GM19035 (cell line): ENCODE measurements at regions not wholly inside any gene's neighbourhood (a gene's known extent, or its start where the extent isn't known, plus 50 kb on each side); places are given as distances from the start of the nearest gene placed in this dataset.
A peak's percentile ranks its signal among the peaks of the same experiment; 100 is the strongest.
"Not testable (repeated sequence)": the region's sequence is repeated elsewhere in the genome, so short reads cannot be mapped to it uniquely, and the experiment has no call there.

Experiments used
- ATAC-seq: cut with Tn5 transposase; IDR thresholded peaks from one replicate; pipeline ENCODE4 v1.9.1; 2021; ENCODE audit not compliant: unreplicated experiment

- no peak for ATAC-seq
These were observed 87.1 kb upstream of the PTHLH start for GRCh38 chr12:28059668-28060067.

DNA sequence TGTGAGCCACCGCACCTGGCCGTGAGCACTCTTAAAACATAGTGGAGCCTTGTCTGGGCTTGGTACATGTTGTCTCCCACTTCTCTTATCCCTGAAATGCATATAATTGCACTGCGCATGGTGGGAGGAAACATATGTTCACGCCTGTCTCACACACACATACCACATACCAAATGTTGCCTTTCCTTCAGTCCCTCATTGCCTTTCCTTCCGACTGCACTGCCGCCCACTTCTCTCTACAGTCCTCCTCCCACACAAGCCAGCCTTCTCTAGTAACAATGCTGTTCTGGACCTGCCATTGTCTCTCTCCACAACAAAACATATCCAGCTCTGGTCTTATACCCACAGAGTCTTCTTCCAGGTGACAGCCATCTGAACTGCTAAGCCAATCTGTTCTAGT is 88.3 kb upstream of the PTHLH start:
- ATAC-seq = no peak

DNA sequence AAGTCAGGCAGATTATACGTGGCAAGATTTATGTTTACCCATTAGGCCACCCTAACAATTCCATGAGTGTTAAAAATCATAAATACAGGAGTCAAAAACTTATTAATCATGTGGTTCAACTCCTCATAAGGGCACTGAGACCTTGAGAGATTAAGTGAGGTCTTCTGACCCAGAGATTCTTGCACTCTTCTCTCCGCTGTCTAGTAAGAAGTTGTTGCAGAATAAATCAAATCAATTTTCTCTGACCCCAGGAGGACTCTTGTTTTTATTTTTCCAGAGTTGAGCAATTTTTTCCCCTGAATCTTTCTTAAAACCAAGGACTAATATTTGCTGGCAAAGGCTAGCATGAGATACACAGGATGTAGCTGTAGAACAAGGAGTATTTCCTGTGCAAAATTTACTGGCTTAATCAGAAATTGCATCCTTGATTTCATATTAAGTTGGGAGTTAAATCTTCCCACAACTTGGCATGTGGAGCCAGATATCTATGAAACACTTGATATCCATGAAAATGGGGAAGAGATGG is 90.9 kb upstream of the PTHLH start:
- no peak for ATAC-seq

- no peak for ATAC-seq
These were observed 92.8 kb upstream of the PTHLH start for GRCh38 chr12:28065374-28065773.

DNA sequence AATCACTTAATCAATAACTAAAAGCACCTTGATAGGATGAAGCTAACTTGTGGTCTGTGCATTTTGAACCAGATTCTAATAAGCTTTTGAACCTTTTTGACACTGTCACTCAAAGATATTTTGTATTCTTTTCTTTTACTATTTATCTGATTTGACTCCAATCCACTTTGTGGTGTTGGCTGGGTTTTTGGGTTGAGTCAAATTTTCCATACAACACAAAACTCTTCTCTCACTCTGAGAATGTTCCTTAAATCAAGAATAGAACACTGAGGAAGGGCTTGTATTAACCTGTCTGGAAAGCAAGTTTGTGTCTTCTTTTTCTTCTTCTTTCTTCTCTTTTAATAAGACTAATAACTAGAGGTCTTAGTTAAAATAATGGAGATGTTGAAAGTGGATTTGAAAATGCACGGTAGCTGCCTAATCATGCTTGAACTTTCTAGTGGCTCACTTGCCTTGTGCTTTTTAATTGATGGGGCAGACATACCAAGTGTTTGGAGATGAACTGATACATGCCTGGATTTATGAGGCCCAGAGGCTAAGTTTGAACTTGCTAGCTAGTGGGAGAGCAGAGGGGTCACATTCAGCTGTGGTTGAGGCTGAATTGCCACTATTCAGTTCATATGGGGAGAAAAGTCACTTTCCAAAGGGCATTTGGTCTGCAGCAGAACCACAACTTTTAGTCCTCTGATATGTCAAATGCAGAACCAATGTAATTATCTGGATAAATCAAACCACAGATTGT is 93.5 kb upstream of the PTHLH start:
- no peak for ATAC-seq

DNA sequence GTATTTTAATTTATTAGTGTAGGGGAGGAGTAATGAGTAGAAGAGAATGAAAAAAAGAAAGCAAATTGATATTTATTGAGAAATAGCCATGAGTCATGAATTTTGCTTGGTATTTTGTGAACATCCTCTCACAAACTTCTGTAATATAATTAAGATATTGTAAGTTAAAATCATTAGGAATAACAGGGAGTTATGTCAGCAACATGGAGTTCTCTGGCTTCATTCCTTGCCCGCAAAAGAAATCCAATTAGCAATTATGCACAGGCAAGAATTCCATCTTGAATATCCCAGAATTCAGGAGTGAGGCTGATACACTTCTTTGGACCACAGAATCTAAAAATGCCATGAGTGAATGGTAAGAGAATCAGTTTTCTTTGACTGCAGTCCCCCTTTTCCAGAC is 94.3 kb upstream of the PTHLH start:
- ATAC-seq = no peak

DNA sequence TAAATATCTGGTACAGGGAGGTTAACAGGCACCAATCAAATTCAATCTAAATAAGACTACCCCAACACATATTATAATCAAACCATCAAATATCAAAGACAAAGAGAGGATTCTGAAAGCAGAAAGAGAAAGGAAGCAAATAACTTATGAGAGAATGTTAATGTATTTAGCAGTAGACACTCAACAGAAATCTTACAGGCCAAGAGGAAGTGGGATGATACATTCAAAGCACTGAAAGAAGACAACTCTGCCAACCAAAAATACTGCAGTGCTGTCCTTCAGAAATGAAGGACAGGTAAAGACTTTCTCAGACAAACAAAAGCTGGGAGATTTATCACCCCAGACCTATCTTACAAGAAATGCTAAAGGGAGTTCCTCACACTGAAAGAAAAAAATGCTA is 95.9 kb upstream of the PTHLH start:
- no peak for ATAC-seq

- ATAC-seq = no peak
These were observed 107.0 kb upstream of the PTHLH start for GRCh38 chr12:28079539-28079938.

DNA sequence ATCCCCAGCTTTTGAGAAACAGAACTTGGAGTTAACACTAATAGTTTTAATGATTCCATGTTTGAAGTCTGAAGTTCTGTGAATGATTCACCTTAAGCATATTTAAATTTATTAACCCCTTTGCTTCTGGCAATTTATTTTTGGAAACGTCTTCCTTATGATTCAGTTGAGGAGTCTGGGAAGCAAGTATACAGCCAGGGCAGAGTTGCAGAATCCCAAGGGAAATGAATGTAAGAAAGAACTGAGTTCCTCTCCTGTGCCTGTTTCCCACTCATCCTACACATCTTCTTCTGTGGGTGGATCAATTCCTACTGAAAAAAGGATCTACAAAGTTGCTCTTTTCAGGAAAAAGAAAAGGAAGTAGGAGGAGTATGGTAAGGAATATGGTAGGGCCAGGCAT is 108.2 kb upstream of the CCDC91 start:
- no peak for ATAC-seq

DNA sequence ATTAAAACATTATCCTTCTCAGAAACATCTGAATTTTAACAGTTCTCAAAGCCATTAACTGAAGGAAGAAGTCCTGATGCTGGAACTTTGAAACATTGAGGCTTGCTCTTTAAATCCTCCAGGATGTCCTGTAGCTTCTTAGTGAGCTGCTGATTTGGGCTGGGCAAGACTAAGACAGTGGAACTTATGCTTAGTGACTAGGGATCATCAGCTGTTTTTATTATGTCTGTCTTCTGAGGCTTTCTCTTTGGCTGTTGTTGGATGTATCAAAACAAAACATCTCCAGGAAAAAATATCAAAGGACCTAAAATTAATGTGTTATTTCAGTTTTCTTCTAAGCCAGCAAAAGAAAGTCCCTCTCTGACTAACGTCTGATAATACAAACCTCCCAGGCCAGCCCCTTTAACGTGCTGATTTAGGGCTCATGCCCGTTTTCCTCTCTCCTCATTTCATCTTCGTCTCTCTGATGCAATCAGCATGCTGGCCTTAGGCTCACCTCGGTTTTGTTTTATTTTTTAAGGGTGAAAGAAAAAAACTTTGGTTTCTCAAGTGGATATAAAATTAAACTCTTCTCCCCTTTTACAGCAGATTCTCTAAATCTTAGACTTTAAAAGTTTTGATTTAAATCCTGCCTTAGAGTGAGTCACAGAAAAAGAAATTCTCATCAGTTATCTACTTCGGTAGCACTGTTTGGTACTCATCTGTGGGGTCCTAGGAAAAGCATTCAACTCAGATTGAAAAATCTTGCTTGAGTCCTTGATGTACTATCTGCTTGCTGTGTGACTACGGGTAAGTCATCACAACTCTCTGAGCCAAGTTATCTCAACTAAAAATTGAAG is 106.2 kb upstream of the CCDC91 start:
- no peak for ATAC-seq

DNA sequence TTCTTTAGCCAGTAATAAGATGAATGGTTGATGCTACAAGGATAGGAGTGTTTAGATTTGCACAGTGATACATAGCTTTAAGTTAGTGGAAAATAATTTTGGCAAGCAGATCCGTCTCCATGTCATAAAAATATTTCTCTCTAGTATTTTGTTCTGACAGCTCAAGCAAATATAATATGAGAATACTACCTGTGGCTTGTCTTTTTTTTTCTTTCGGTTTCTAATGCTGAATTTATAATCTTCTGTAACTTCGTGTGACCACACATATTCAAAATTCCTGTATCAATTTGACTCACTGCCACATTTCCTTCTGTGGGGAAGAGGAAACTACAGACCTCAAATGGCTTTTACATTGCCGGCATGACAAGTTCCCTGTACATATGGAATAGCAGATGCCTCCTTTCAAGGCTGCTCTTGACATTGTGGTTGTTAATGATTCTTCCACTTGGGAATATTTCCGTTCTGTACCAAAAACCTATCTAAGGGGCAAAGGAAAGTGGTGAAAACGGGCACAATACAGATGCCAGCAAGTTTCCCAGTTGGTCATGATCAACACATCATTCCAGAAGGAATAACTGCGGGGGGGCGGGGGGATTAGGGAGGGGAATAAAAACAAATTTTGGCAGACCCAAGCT is 103.6 kb upstream of the CCDC91 start:
- ATAC-seq = peak; percentile 67

GRCh38 chr12:28088566-28089272 is 101.5 kb upstream of the CCDC91 start:
- no peak for ATAC-seq

DNA sequence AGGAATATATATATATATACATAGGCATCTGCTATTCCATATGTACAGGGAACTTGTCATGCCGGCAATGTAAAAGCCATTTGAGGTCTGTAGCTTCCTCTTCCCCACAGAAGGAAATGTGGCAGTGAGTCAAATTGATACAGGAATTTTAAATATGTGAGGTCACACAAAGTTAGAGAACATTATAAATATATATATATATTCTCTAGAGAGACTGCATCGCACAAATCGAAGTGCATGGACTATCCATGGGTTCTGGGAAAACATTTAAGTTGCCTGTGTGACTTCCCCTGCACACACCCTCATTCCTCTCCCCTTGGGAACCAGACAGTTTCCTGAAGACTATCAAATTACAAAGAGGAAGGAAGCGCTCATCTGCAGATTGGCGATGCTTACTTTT is 100.9 kb upstream of the CCDC91 start:
- ATAC-seq = no peak

DNA sequence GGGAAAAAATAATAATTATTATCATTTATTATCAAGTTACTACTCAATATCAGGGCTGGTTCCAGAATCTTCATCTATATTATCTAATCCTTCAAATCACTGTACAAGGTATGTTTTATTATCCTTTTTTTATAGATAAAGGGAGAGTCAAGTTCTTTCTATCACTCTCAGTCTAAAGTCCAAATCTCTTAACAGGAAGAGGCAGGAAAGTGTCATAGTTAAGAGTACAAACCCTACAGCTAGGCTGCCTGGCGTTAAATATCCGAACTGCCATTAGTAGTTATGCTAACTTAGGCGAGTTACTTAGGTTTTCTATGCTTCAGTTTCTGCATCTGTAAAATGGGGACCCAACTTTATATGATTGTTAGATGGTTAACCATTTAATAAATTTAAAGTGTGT is 99.4 kb upstream of the CCDC91 start:
- ATAC-seq = no peak

GRCh38 chr12:28092396-28092795 is 97.9 kb upstream of the CCDC91 start:
- ATAC-seq = no peak

- ATAC-seq = no peak
These were observed 93.6 kb upstream of the CCDC91 start for GRCh38 chr12:28096649-28097048.

DNA sequence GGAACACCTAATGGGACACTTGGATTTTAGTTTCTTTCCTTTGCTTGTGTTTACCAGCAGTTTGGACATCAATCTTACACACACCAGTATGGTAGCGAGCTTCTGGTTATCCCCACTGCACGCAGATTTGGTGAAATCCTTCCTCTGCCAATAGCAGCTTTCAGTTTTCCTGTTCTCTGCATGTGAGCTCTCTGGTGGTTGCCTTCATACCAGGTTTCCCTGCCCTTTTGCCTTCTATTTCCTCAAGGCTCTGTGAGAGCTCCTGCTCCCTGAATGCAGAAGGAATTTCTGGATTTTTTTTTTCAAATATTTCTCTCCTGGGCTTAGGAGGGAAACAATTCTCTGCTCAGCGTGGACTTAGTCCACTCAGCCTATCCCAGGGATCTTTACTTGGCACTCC is 93.0 kb upstream of the CCDC91 start:
- no peak for ATAC-seq

DNA sequence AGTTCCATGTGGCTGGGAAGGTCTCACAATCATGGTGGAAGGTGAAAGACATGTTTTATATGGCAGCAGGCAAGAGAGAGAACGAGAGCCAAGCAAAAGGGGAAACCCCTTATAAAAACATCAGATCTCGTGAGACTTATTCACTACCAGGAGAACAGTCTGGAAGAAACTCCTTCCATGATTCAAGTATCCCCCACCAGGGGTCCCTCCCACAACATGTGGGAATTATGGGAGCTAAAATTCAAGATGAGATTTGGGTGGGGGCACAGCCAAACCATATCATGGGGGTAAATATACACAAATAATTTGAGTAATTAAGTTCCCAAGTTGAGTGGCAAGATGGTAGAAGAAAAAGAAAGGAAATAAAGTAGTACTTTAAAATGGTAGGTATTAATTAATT is 91.0 kb upstream of the CCDC91 start:
- ATAC-seq = not testable (repeated sequence)

DNA sequence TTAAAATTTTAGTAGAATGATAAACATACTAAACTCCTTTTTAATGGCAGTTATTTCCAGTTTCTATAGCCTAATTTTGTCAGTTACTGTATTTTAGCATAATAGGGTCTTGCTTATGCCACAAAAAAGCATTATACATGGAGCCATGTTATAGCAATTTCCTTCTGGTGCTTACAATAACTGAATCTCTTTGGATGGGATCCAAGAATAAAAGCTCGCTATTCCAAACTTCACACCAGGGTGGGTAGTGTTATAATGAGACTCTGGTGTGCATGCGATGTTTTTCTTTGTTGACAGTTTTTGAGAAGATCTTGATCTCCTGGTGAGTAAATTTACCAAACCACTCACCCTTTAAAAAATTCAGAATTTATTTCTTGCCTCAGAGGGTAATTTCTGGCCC is 90.4 kb upstream of the CCDC91 start:
- ATAC-seq = no peak

DNA sequence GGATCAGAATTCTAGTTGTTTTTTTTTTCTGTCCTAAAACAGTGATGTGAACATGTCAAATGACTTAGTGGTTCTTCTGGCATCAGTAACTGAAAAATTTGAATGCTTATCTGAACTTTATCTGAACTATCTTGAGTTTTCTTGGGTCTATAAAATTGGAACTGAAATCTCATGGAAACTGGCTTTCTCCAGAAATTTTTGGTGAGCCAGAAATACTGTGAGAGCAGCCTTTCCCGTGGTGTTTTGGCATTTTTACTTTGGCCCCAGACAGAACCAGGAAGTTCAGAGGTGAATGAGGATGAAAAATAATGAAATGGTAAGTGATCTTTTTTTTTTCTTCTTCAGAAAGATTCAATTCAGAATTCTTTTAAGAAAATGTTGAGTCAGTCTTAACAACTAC is 89.5 kb upstream of the CCDC91 start:
- ATAC-seq = no peak

DNA sequence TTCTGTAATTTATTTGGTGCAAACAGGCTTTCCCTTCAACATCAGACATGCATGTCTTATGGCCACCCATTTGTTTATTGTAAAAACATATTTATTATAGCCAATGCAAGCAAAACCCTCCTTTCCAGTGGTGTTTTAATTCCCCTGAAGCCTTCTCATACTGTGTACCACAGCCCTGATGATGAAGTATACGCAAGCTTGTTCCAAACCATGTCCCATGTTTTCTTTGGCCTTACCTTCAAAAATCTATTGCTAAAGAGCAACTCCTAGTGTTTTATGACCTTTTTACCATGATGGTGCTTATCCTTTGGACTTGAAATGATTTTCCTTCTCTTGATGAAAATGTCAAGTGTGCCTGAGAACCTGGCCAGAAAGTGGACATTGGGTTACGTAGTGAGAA is 85.9 kb upstream of the CCDC91 start:
- ATAC-seq = no peak
